ENCODE measurements at regions not wholly inside any gene's neighbourhood (a gene's known extent, or its start where the extent isn't known, plus 50 kb on each side); places are given as distances from the start of the nearest gene placed in this dataset.

GRCh38 chr14:66381755-66382154 lies 104.4 kb upstream of the CCDC196 start:
- H3K27me3 ChIP-seq (replicated peaks in 1 of 2; ENCODE audit: control insufficient read depth in 2 of 2, insufficient read depth in 2 of 2, low read length in 1 of 2) = no peaks in the 10 kb centered on the region
- DNase-seq (ENCODE audit: low read depth, low spot score) = no peak
- POLR2A ChIA-PET = no interaction called here
- no TSS peak for BruUV-seq (replicated peaks)
- no peaks in the 10 kb centered on the region for H3K9me3 ChIP-seq (replicated peaks; ENCODE audit: control insufficient read depth, insufficient read depth, low read length)
- in situ Hi-C loops (cut with MboI) (no loop called here), intact Hi-C loops (cut with micrococcal nuclease; ENCODE audit: unreplicated experiment) (no loop called here)
- H3K36me3 ChIP-seq (ENCODE audit: control insufficient read depth in 2 of 2, insufficient read depth in 2 of 2, low read length in 1 of 2) = no peaks in the 10 kb centered on the region
- H3K4me3 ChIP-seq = no peak overlapping the region
- WGBS (ENCODE audit: insufficient coverage, insufficient replicate concordance, low lambda C conversion rate, missing lambda C conversion rate) = 8% methylated on average over 1 of the region's 1 CpG
- SMC1A ChIA-PET (ENCODE audit: uncharacterized antibody, unreplicated experiment) = interaction anchor here (0.7 to 1.9 kb wide), 3 partner anchors 8 to 51 kb away, joined by 3 to 4 read pairs (median 3); no protein-coding TSS in a partner anchor
- no peak overlapping the region for H3K27ac ChIP-seq (ENCODE audit: control insufficient read depth, insufficient read depth)
- RAD21 ChIA-PET (ENCODE audit: unreplicated experiment) = no interaction called here
- H2AFZ ChIP-seq (ENCODE audit: control insufficient read depth, low read depth, low read length) = no peak overlapping the region
- no peak overlapping the region for H3K4me2 ChIP-seq (ENCODE audit: control insufficient read depth, insufficient read depth)
- CTCF ChIA-PET = interaction anchor here (0.6 kb wide), 1 partner anchor 671 kb away, joined by 3 read pairs; no protein-coding TSS in a partner anchor
- no peaks in the 10 kb centered on the region for H4K20me1 ChIP-seq (ENCODE audit: control insufficient read depth, insufficient read depth)
- no peaks in the 10 kb centered on the region for H3K79me2 ChIP-seq (ENCODE audit: control insufficient read depth, insufficient read depth, low read length)
- no peak overlapping the region for H3K9ac ChIP-seq (ENCODE audit: control insufficient read depth, insufficient read depth, low read length)
- H3K4me1 ChIP-seq (ENCODE audit: control insufficient read depth, insufficient read depth, low read length) = no peaks in the 10 kb centered on the region
- FAIRE-seq = no peak
- no peak for ATAC-seq
- TF ChIP-seq CBX3 (IDR thresholded peaks at IDR 0.05; ENCODE audit: borderline replicate concordance, low read depth) (no peak), ZBTB11 (CRISPR knock-in tag; IDR thresholded peaks at IDR 0.05) (no peak), IKZF1 (conservative IDR thresholded peaks at IDR 0.05) (no peak), ZBTB4 (CRISPR knock-in tag; IDR thresholded peaks at IDR 0.05) (no peak), TARDBP (IDR thresholded peaks at IDR 0.05; ENCODE audit: borderline replicate concordance) (no peak), SMC3 (IDR thresholded peaks at IDR 0.05; ENCODE audit: borderline replicate concordance, low read length) (no peak), PBX3 (IDR thresholded peaks at IDR 0.05; ENCODE audit: insufficient replicate concordance, low read depth, low read length) (no peak), ZNF274 (IDR thresholded peaks at IDR 0.05; ENCODE audit: insufficient read depth, insufficient read length) (no peak), NFYB (IDR thresholded peaks at IDR 0.05; ENCODE audit: insufficient read depth, low read depth, low read length) (no peak), BCL11A (IDR thresholded peaks at IDR 0.05; ENCODE audit: low read depth, low read length) (no peak), ZSCAN29 (IDR thresholded peaks at IDR 0.05) (no peak), SPI1 (IDR thresholded peaks at IDR 0.05; ENCODE audit: borderline replicate concordance, insufficient read depth, low read depth, low read length) (no peak), SKIL (IDR thresholded peaks at IDR 0.05; ENCODE audit: low read depth, poor library complexity, severe bottlenecking) (no peak), NR2C1 (IDR thresholded peaks at IDR 0.05) (no peak)

Data from GM12878 (cell line).